ENCODE measurements at regions not wholly inside any gene's neighbourhood (a gene's known extent, or its start where the extent isn't known, plus 50 kb on each side); places are given as distances from the start of the nearest gene placed in this dataset.

DNA sequence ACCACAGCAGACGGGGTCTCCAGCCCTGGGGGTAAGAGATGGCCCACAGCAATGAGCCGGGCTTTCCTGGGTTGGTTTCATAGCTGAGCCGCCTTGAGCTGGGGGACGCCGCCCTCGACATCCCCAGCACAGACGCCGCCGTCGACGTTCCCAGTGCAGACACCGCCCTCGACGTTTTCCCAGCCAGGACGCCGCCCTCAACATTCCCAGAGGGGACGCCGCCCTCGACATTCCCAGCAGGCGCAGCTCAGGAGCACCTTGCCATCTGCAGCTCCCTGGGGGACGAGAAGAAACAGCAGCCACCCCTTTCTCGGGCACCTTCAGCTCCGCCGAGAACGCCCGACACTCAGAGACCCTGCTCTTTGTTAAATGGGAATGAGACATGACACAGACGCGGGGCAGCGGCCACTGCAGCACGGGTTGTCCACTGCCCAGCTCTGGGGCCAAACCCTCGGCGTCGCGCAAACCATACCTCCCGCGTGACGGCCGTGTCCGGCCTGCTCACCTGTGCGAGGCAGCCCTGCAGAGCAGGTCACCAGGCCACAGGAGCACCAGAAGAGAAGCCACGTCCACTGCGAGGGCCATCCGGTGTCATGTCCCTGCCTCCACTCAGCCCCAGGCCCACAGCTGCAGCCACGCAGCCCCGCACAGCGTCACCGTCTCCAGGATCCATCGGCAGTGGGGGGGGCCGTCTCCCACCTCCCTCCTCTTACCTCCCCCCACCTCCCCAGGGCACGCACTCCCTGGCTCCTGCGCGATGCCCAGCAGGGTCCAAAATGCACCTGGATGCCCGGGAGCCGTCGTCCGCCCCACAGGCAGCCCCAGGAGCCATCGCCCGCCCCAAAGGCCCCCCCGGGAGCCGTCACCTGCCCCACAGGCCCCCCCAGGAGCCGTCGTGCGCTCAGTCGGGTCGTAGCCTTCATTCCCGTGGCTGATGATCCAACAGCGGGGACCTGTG, 77.4 kb upstream of the GALNT9 start:
- TF ChIP-seq, protein P1, sequence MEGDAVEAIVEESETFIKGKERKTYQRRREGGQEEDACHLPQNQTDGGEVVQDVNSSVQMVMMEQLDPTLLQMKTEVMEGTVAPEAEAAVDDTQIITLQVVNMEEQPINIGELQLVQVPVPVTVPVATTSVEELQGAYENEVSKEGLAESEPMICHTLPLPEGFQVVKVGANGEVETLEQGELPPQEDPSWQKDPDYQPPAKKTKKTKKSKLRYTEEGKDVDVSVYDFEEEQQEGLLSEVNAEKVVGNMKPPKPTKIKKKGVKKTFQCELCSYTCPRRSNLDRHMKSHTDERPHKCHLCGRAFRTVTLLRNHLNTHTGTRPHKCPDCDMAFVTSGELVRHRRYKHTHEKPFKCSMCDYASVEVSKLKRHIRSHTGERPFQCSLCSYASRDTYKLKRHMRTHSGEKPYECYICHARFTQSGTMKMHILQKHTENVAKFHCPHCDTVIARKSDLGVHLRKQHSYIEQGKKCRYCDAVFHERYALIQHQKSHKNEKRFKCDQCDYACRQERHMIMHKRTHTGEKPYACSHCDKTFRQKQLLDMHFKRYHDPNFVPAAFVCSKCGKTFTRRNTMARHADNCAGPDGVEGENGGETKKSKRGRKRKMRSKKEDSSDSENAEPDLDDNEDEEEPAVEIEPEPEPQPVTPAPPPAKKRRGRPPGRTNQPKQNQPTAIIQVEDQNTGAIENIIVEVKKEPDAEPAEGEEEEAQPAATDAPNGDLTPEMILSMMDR (conservative IDR thresholded peaks at IDR 0.05; ENCODE audit: low read depth, low read length): no peak
- DNase-seq (ENCODE audit: low read depth): no peak
- no peak overlapping the region for H3K4me3 ChIP-seq (ENCODE audit: low read depth, low read length)

DNA sequence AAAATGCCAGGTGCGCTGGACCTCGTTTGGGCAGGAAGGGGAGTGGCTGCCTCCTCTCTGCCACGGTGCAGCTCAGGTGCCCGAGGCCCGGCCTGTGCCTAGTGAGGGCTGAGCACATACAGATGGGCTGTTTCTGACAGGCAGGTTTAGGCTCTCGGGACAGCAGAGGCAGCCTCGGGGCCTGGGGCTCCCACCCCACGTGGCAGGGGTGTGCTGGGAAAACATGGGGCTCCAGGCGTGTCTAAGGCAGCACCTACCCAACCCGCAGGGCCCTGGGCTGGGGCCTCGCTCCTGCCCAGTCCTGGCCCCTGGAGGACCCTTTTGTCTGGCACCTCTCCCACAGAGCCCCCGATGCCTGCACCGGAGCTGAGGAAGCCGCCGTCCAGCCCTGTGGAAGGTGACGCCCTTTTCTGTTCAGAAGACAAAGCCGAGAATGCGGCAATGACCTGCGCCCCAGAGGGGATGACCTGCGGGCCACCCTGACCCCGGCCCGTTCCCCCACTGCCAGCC, 76.4 kb upstream of the GALNT9 start:
- TF ChIP-seq, protein P1 (conservative IDR thresholded peaks at IDR 0.05; ENCODE audit: low read depth, low read length): no peak
- DNase-seq (ENCODE audit: low read depth): no peak
- H3K4me3 ChIP-seq (ENCODE audit: low read depth, low read length): no peak overlapping the region

DNA sequence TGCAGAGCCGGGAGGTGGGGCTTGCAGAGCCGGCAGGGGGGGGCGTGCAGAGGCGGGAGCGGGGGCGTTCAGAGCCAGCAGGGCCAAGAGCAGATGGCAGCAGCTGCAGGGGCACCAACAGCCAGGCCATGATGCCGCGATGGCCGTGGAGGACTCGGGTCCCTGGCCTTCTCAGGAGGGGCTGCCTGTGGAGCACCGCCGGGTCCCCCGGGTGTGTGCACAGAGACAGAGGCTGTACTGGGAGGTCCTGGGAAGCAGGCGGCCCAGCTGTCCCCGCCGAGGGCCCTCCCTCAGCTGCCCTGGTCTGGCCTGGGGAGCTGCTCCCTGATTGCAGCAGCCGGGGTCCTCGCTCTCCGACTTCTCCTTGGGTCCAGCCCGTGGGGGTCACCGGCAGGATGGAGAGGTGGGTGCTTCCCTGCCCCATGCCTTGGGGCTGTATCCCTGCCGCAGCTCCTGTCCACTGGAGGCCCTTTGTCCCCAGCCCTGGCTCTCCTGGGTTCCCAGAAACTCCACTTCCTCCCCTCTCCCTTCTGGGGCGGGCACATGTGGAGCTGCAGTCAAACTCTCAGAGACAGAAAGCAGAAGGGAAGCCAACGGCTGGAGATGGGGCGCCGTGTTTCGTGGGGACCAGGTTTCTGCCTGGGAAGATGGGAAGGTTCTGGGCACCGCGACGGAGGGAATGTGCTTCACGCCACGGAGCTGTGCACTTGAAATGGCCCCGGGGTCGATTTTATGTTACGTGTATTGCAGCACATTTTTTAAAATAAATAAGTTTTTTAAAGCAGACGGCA, 75.8 kb upstream of the GALNT9 start:
- H3K4me3 ChIP-seq (ENCODE audit: low read depth, low read length): no peak overlapping the region
- TF ChIP-seq, protein P1 (conservative IDR thresholded peaks at IDR 0.05; ENCODE audit: low read depth, low read length): no peak
- no peak for DNase-seq (ENCODE audit: low read depth)

GRCh38 chr12:132404435-132404855, 75.1 kb upstream of the GALNT9 start:
- DNase-seq (ENCODE audit: low read depth): no peak
- TF ChIP-seq, protein P1 (conservative IDR thresholded peaks at IDR 0.05; ENCODE audit: low read depth, low read length): no peak
- no peak overlapping the region for H3K4me3 ChIP-seq (ENCODE audit: low read depth, low read length)

DNA sequence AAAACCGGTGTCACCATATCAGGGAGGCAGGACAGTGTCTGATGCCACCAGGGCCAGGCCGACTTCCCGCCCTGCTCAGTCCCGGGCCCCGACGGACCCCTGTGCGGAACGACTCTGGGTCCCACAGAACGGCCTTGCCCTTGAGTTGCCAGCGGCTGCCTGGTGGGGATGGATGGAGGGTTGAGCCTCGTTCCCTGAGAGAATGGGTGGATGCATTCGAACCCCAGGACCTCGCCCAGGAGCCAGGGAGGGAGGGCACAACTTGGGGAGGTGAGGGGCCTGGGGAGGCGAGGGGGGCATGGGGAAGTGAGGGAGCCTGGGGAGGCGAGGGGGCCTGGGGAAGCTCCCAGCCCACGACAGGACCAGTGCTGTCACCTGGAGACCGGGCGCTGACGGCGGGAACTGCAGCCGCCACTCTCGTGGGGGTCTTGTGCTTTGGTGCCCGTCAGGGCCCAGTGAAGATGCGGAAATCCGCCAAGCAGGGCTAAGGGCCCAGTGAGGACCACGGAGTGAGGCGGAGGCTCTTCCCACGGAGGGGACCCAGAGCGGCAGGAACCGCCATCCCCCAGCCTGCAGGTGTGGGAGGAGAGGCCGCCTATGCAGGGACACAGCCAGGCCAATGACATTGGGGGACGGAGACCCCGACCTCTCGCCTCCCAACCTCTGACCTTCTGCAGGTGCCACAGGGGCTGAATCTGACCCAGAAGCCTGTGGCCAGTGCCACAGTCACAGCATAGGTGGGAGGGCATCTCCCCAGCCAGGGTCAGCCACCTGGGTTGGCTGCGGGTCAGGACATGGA, 74.4 kb upstream of the GALNT9 start:
- no peak overlapping the region for H3K4me3 ChIP-seq (ENCODE audit: low read depth, low read length)
- no peak for DNase-seq (ENCODE audit: low read depth)
- TF ChIP-seq, protein P1 (conservative IDR thresholded peaks at IDR 0.05; ENCODE audit: low read depth, low read length): no peak

GRCh38 chr12:132402831-132403416, 73.5 kb upstream of the GALNT9 start:
- TF ChIP-seq, protein P1 (conservative IDR thresholded peaks at IDR 0.05; ENCODE audit: low read depth, low read length): no peak
- no peak overlapping the region for H3K4me3 ChIP-seq (ENCODE audit: low read depth, low read length)
- DNase-seq (ENCODE audit: low read depth): no peak

Data from epithelial cell of proximal tubule (primary cell).